GM19463 (cell line): ENCODE measurements at regions not wholly inside any gene's neighbourhood (a gene's known extent, or its start where the extent isn't known, plus 50 kb on each side); places are given as distances from the start of the nearest gene placed in this dataset.

Experiments
- ATAC-seq: cut with Tn5 transposase; IDR thresholded peaks from one replicate; pipeline ENCODE4 v1.9.1; 2021; ENCODE audit warnings: mild to moderate bottlenecking, moderate library complexity; ENCODE audit not compliant: unreplicated experiment

DNA sequence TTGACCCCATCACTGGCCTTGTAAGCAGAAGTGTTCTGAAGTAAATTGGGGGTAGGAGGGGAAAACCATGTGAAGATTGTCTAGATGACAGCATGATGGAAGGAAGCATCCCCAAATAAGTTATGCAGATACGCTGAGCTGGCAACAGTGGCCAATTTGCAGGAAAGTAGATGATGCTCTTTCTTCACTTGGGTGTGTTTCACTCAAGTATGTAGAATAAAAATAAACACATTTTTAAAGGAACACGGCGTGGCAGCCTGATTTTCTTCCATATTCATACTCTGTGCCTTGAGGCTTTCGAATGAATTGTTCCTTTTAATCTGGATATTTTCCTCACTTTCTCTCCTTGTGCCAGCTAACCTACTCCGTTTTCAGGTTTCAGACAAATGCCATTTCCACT is 295.5 kb upstream of the DPYD start:
- no peak for ATAC-seq

- ATAC-seq = no peak
Measured at GRCh38 chr1:98211271-98211845, 290.5 kb upstream of the DPYD start.

DNA sequence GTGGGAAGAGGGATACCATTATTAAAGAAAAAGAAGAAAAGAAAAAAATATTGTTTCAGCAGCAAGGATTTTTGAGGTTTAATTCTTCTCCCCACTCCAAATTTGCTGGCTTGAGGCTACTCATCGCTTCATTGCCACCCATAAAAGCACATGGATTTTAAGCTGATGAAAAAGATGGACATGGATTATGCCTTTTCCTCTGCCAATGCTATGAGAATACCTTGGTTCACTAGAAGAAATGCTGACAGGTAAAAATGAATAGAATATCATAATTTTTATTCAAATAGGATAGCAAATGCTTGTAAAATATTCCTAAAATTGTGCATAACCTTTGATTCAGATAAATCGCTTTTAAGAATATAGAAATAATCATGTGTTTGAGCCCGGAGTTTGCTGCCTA is 289.7 kb upstream of the DPYD start:
- ATAC-seq = no peak

- no peak for ATAC-seq
Measured at GRCh38 chr1:98210064-98210463, 289.2 kb upstream of the DPYD start.

- ATAC-seq = no peak
Measured at GRCh38 chr1:98205291-98206017, 284.6 kb upstream of the DPYD start.

DNA sequence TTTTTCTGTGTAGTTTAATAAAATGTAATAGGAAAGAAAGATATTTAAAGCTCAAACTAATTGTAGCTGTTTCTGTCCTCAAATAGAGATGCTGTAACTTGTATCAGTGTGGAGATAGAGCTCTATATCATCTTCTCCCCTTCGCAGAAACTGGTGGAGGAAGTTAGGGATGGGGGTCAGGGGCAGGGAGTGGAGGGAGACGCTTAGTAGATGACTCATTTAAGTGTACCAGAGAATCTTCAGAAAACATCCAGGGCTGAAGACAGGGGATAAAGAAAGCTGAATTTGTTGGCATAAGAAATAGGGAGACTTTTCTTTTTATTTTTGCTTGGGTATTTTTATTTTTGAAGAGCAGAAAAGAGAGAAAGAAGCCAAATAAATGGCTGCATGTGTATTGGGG is 282.6 kb upstream of the DPYD start:
- ATAC-seq = no peak

DNA sequence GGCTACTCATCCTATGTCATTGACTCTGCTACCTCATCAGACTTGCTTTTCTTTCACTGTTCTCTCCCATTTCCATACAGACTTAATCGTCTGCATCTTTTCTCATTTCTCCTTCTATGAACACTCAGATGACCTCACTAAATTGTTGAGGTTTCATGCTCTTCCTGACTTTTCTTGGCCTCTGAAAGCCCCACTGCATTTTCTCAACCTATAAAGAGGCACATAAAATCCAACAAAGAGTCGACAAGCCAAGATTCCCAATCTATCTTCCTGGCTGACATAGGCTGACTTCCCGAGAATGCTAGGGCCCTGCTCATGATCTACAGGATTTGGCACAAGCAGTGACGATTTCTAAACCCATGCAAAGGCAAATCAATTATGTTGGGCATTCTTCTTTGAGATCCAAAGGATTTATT is 280.8 kb upstream of the DPYD start:
- ATAC-seq = no peak

GRCh38 chr1:98197356-98197755 is 276.5 kb upstream of the DPYD start:
- ATAC-seq = no peak

DNA sequence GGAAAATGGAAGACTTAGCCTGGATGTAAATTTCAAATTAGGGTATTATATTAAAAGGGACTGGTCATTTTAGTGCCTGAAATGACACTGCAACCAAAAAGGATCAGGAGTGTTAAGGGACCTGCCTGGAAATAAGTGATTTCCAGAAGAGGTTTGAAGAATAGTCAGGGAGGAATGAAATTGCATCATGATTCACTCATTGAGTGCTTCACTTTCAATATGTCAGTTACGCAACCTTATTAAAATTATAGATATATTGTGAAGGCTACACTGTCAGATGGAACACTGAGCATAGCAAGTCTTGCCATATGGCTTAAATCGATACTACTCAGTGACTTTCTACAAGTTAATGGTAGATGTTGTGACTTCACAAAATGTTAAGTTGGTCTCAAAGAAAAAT is 275.2 kb upstream of the DPYD start:
- no peak for ATAC-seq

- ATAC-seq = no peak
Measured at GRCh38 chr1:98188774-98189173, 267.9 kb upstream of the DPYD start.

DNA sequence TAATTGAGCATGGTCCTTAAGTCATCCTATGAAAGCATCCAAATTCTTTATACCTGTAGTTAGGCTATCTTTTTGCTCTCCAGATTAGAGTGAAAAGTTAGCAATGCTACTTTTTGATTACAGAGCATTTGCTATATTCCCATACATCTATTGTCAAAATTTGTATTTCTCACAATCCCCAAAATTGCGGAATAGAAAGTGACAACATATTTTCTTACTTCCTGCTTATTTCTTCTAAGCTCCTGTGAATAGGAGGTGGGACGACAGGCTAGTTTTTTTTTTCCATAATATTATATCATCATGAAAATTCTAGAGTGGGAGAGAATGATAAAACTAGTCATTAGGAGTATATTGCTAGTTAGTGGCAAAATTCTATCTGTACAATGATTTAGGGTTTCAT is 264.0 kb upstream of the DPYD start:
- ATAC-seq = no peak

GRCh38 chr1:98181036-98181764 is 260.4 kb upstream of the DPYD start:
- ATAC-seq = no peak

- ATAC-seq = no peak
Measured at GRCh38 chr1:98179151-98179773, 258.4 kb upstream of the DPYD start.

GRCh38 chr1:98177751-98178150 is 256.9 kb upstream of the DPYD start:
- ATAC-seq = no peak

DNA sequence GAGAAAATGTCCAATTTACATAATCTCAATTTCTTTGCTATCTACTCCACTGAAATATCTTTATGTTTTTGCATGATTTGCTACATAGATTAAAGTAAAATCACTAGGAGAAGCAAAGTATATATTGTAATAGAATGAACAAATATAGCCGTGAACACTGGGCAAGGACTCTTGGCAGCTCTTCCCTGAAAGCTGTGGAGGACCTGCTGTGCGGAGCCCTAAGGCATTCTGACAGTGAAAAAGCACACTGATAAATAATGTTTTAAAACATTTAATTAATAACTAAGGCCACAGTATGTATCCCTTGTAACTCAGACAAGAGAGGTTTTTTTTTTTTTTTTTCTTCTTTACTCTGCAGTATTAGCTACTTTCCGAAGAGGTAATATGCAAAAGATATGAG is 256.1 kb upstream of the DPYD start:
- ATAC-seq = no peak

DNA sequence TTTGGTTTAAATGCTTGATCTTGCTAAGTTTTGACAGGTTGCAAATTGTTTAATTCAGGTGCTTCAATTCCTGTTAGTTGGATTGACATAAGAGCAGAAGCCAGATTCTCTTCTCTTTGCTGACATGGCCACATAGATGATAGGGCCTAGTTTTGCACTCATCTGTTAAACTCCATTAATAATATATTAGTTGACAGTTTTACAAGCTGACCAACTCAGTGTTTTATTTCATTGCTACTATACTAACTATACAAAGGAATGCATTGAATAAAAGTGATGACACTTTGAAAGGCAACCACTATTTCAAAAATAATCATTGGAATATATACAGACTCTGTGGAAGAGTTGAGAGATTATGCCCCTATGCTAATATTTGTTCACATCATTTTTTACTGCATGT is 255.6 kb upstream of the DPYD start:
- ATAC-seq = no peak

DNA sequence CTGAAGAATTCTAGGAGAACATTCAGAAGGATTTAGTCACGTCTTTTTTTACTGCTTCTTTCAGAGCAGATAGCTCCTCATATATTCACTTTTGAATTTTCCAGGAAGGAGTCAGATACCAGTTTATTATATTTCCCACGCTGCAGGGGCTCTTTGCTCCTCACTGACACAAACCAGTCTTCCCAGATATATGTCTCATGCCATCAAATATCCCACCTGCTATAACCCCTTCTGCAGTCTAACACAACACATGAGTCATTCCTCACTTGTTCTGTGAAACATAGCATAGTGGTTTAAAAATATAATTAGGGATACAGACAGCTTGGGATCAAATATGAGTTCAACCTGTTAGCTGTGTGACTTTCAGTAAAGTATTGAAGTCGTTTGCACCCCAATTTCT is 251.7 kb upstream of the DPYD start:
- no peak for ATAC-seq

GRCh38 chr1:98172022-98172421 is 251.2 kb upstream of the DPYD start:
- ATAC-seq = no peak

- no peak for ATAC-seq
Measured at GRCh38 chr1:98164509-98164908, 243.7 kb upstream of the DPYD start.

- no peak for ATAC-seq
Measured at GRCh38 chr1:98157524-98158313, 236.9 kb upstream of the DPYD start.

- no peak for ATAC-seq
Measured at GRCh38 chr1:98147280-98147679, 226.4 kb upstream of the DPYD start.
